H1 (cell line): ENCODE measurements at regions not wholly inside any gene's neighbourhood (a gene's known extent, or its start where the extent isn't known, plus 50 kb on each side); places are given as distances from the start of the nearest gene placed in this dataset.

Experiments
- CTCF ChIA-PET: fragments of 300-600 bp; sonication (Branson Sonifier 250); formaldehyde crosslinking; loops from one replicate; lab custom pipeline; 2021; ENCODE audit not compliant: partially characterized antibody; lab: Charles Lee
- POLR2A ChIA-PET: fragments of 300-600 bp; sonication (Branson Sonifier 250); formaldehyde crosslinking; loops from one replicate; lab custom pipeline; 2021; ENCODE audit warnings: inconsistent platforms; ENCODE audit not compliant: partially characterized antibody; lab: Charles Lee
- DNase-seq, 2 experiments: peaks; one replicate each; pipeline versions ENCODE4 v3.0.0 to v3.0.0-alpha.2; 2010 to 2022; ENCODE audit warnings: low spot score in 2 of 2, low read depth in 1 of 2, mixed read lengths in 1 of 2
- FAIRE-seq: peaks from 2 replicates; lab custom pipeline; 2011; peaks lifted over from hg19 to GRCh38; lab: Jason Lieb, UNC
- H2AFZ ChIP-seq: 2 replicates; pipeline ENCODE4 v1.8.1; 2012; ENCODE audit warnings: low read length, inconsistent platforms
- H2AK5ac ChIP-seq: 2 replicates; pipeline ENCODE4 v1.6.1; 2013; ENCODE audit warnings: low read depth, low read length
- H2BK120ac ChIP-seq: replicated peaks from 2 replicates; pipeline ENCODE3; 2013; ENCODE audit warnings: low read depth, low read length, inconsistent platforms
- H2BK12ac ChIP-seq: 2 replicates; pipeline ENCODE4 v1.6.1; 2013; ENCODE audit warnings: low read depth, low read length
- H2BK15ac ChIP-seq: 2 replicates; pipeline ENCODE4 v1.6.1; 2013; ENCODE audit warnings: low read length
- H2BK20ac ChIP-seq: 2 replicates; pipeline ENCODE4 v1.6.1; 2013; ENCODE audit warnings: low read length
- H2BK5ac ChIP-seq: 2 replicates; pipeline ENCODE4 v1.6.1; 2013; ENCODE audit warnings: low read depth, low read length
- H3K14ac ChIP-seq: 2 replicates; pipeline ENCODE4 v1.6.1; 2013; ENCODE audit warnings: inconsistent platforms; ENCODE audit not compliant: insufficient read length
- H3K18ac ChIP-seq: 2 replicates; pipeline ENCODE4 v1.6.1; 2013; ENCODE audit warnings: low read length; ENCODE audit errors: extremely low read depth
- H3K23ac ChIP-seq: 2 replicates; pipeline ENCODE4 v1.6.1; 2013; ENCODE audit warnings: inconsistent platforms; ENCODE audit not compliant: insufficient read length
- H3K23me2 ChIP-seq: 2 replicates; pipeline ENCODE4 v1.6.1; 2013; ENCODE audit warnings: low read depth, low read length
- H3K27ac ChIP-seq: 2 replicates; pipeline ENCODE4 v1.6.1; 2011; ENCODE audit warnings: low read depth, low read length, inconsistent platforms
- H3K27me3 ChIP-seq, 4 experiments: replicated peaks in 1 of 4; 1 replicate in 1 of 4; 2 replicates in 3 of 4; pipeline versions ENCODE4 v1.6.1 to v1.8.1; 2011 to 2013; ENCODE audit warnings: low read length in 3 of 4, mild to moderate bottlenecking in 3 of 4, inconsistent platforms in 2 of 4, mixed read lengths in 2 of 4, moderate library complexity in 1 of 4; ENCODE audit not compliant: control insufficient read depth in 3 of 4, insufficient read depth in 3 of 4; ENCODE audit errors: extremely low read depth in 1 of 4
- H3K36me3 ChIP-seq, 4 experiments: 2 replicates each; pipeline versions ENCODE4 v1.6.1 to v1.8.1; 2011 to 2013; ENCODE audit warnings: mild to moderate bottlenecking in 4 of 4, low read length in 3 of 4, moderate library complexity in 2 of 4, control low read depth in 1 of 4, inconsistent platforms in 1 of 4; ENCODE audit not compliant: insufficient read depth in 4 of 4, control insufficient read depth in 2 of 4
- H3K4ac ChIP-seq: replicated peaks from 2 replicates; pipeline ENCODE3; 2013; ENCODE audit warnings: low read length, low read depth, mixed read lengths, inconsistent platforms; ENCODE audit not compliant: insufficient read length
- H3K4me1 ChIP-seq, 4 experiments: replicated peaks in 1 of 4; 1 replicate in 1 of 4; 2 replicates in 3 of 4; pipeline versions ENCODE4 v1.6.1 to v1.8.1; 2011 to 2013; ENCODE audit warnings: low read length in 3 of 4, inconsistent platforms in 2 of 4, mixed read lengths in 1 of 4; ENCODE audit not compliant: insufficient read depth in 4 of 4, control insufficient read depth in 3 of 4
- H3K4me2 ChIP-seq, 2 experiments: 2 replicates each; pipeline versions ENCODE4 v1.6.1 to v1.8.1; 2011 to 2013; ENCODE audit warnings: low read depth in 2 of 2, low read length in 2 of 2, control low read depth in 1 of 2, inconsistent platforms in 1 of 2, mild to moderate bottlenecking in 1 of 2; ENCODE audit not compliant: insufficient read depth in 1 of 2
- H3K4me3 ChIP-seq, 4 experiments: fragments of 200-600, 300-600 bp in 1 of 4; sonication (generic), shearing (Covaris generic), sonication (Bioruptor Twin) in 1 of 4; 2 replicates each; pipeline versions ENCODE4 v1.5.1 to v1.8.1; 2011 to 2016; ENCODE audit warnings: low read length in 4 of 4, low read depth in 3 of 4, control low read depth in 2 of 4, inconsistent platforms in 2 of 4, mild to moderate bottlenecking in 2 of 4, mixed read lengths in 1 of 4, moderate library complexity in 1 of 4; ENCODE audit not compliant: insufficient read depth in 2 of 4; ENCODE audit errors: extremely low read depth in 1 of 4
- H3K56ac ChIP-seq: replicated peaks from 2 replicates; pipeline ENCODE3; 2013; ENCODE audit warnings: low read depth, mild to moderate bottlenecking, mixed read lengths, low read length, inconsistent platforms; ENCODE audit not compliant: insufficient read length
- H3K79me1 ChIP-seq: 2 replicates; pipeline ENCODE4 v1.6.1; 2013; ENCODE audit warnings: low read depth, low read length, control low read depth
- H3K79me2 ChIP-seq, 2 experiments: 2 replicates each; pipeline versions ENCODE4 v1.6.1 to v1.8.1; 2012 to 2013; ENCODE audit warnings: low read length in 2 of 2, mild to moderate bottlenecking in 2 of 2, inconsistent platforms in 1 of 2; ENCODE audit not compliant: insufficient read depth in 2 of 2, control insufficient read depth in 1 of 2
- H3K9ac ChIP-seq, 4 experiments: replicated peaks in 1 of 4; 1 replicate in 1 of 4; 2 replicates in 3 of 4; pipeline versions ENCODE4 v1.6.1 to v1.8.1; 2011 to 2013; ENCODE audit warnings: low read depth in 3 of 4, low read length in 3 of 4, control low read depth in 2 of 4, mild to moderate bottlenecking in 2 of 4, moderate library complexity in 2 of 4, inconsistent platforms in 1 of 4; ENCODE audit errors: extremely low read depth in 1 of 4
- H3K9me3 ChIP-seq, 2 experiments: 2 replicates each; pipeline versions ENCODE4 v1.6.1 to v1.8.1; 2012 to 2013; ENCODE audit warnings: mild to moderate bottlenecking in 2 of 2, moderate library complexity in 2 of 2, control low read depth in 1 of 2, inconsistent platforms in 1 of 2, low read depth in 1 of 2, low read length in 1 of 2, mixed read lengths in 1 of 2; ENCODE audit not compliant: insufficient read depth in 2 of 2
- H4K20me1 ChIP-seq, 2 experiments: replicated peaks in 1 of 2; 2 replicates each; pipeline versions ENCODE3 to v1.8.1; 2011 to 2013; ENCODE audit warnings: inconsistent platforms in 2 of 2, low read length in 2 of 2, mild to moderate bottlenecking in 1 of 2; ENCODE audit not compliant: insufficient read depth in 2 of 2, control insufficient read depth in 1 of 2
- H4K5ac ChIP-seq: 2 replicates; pipeline ENCODE4 v1.6.1; 2013; ENCODE audit warnings: low read length, low read depth, mixed read lengths, inconsistent platforms; ENCODE audit not compliant: insufficient read length
- H4K8ac ChIP-seq: 2 replicates; pipeline ENCODE4 v1.8.0; 2013; ENCODE audit warnings: mild to moderate bottlenecking, moderate library complexity, low read length, inconsistent platforms; ENCODE audit not compliant: insufficient read depth; ENCODE audit errors: extremely low read depth
- H4K91ac ChIP-seq: replicated peaks from 2 replicates; pipeline ENCODE3; 2013; ENCODE audit warnings: low read length, mixed read lengths, inconsistent platforms; ENCODE audit not compliant: insufficient read length
- ATF3 ChIP-seq: IDR thresholded peaks from 2 replicates; pipeline ENCODE4 v1.6.1; 2011; ENCODE audit warnings: low read depth, mild to moderate bottlenecking, low read length; ENCODE audit not compliant: insufficient read depth
- CHD2 ChIP-seq: IDR thresholded peaks from 2 replicates; pipeline ENCODE4 v1.6.1; 2012; ENCODE audit warnings: low read length, improper control_type of control experiment
- EGR1 ChIP-seq: IDR thresholded peaks from 2 replicates; pipeline ENCODE4 v1.6.1; 2011; ENCODE audit warnings: low read depth, low read length, borderline replicate concordance
- FOSL1 ChIP-seq: IDR thresholded peaks from 2 replicates; pipeline ENCODE4 v1.6.1; 2011; ENCODE audit warnings: mild to moderate bottlenecking, low read depth, low read length, moderate library complexity; ENCODE audit not compliant: insufficient read depth
- KDM1A ChIP-seq: fragments of 200-600, 300-600 bp; sonication (generic); IDR thresholded peaks from 2 replicates; pipeline ENCODE4 v1.7.1; 2016; ENCODE audit warnings: mild to moderate bottlenecking, low read length, borderline replicate concordance
- SIN3A ChIP-seq, 2 experiments: IDR thresholded peaks in 1 of 2; conservative IDR thresholded peaks in 1 of 2; 2 replicates each; pipeline ENCODE4 v1.6.1; 2011 to 2012; ENCODE audit warnings: low read length in 2 of 2, improper control_type of control experiment in 1 of 2, low read depth in 1 of 2, mild to moderate bottlenecking in 1 of 2
- WGBS, 2 experiments: shearing (Covaris generic) in 1 of 2; methylation state at CpG; one replicate each; pipeline versions ENCODE4 v1.1.6 to v1.1.7; 2013 to 2015; ENCODE audit warnings: low lambda C conversion rate in 2 of 2, mixed read lengths in 2 of 2, inconsistent platforms in 1 of 2, low coverage in 1 of 2, missing lambda C conversion rate in 1 of 2; ENCODE audit not compliant: insufficient replicate concordance in 2 of 2, insufficient coverage in 1 of 2, insufficient read length in 1 of 2; ENCODE audit errors: extremely low coverage in 1 of 2, missing lambda C conversion rate in 1 of 2; 5-methylcytosine and 5-hydroxymethylcytosine counted together
- TF ChIP-seq, protein P1 (sequence below): IDR thresholded peaks from 2 replicates; pipeline ENCODE4 v1.6.1; 2012; ENCODE audit warnings: inconsistent platforms

DNA sequence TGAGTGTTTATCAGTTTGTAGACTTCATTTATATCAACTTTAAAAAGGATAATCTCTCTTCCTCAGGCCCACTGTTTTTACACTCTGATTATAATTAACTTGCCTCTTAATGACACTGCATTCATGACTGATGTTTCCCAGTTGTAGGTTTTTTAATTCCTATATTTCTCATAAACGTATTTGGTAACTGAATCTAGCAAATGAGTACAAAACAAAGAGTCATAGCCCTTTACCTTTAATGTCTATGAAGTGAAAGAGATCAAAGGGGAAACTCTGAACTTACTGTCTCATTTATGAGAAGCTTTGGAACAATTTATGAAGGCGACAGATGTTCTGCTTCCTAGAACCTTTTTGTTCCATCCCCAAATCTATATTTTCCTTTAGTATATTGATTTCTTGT is 56.6 kb upstream of the ABCA1 start:
- Histone ChIP-seq H2BK15ac (no peak overlapping the region), H2BK12ac (no peak overlapping the region), H3K23me2 (0 out of 2 replicates have a peak, but pooled peaks cover 2% of the 10 kb centered on the region), H3K36me3 (no peaks in the 10 kb centered on the region), H2BK120ac (no peak overlapping the region), H3K9ac (no peak overlapping the region), H2AK5ac (no peak overlapping the region), H3K56ac (no peak overlapping the region), H3K27me3 (peaks cover 0 to under 1% (median 0%) of the 10 kb centered on the region in 4 experiments; a peak in 2 of 7 replicates), H3K4ac (no peak overlapping the region), H4K91ac (no peak overlapping the region), H2BK5ac (no peak overlapping the region), H3K79me1 (no peaks in the 10 kb centered on the region), H3K9me3 (no peaks in the 10 kb centered on the region), H4K20me1 (no peaks in the 10 kb centered on the region), H3K79me2 (no peaks in the 10 kb centered on the region), H3K4me1 (no peaks in the 10 kb centered on the region), H3K14ac (no peak overlapping the region), H3K4me2 (no peak overlapping the region), H4K8ac (no peak overlapping the region), H2BK20ac (no peak overlapping the region), H3K27ac (no peak overlapping the region), H4K5ac (no peak overlapping the region), H3K23ac (no peak overlapping the region), H3K4me3 (no peak overlapping the region), H2AFZ (no peak overlapping the region), H3K18ac (no peak overlapping the region)
- FAIRE-seq (no peak), DNase-seq (no peak)
- ChIA-PET POLR2A (interaction anchor here (1.9 kb wide), 1 partner anchor 10 kb away, joined by 7 read pairs; no protein-coding TSS in a partner anchor), CTCF (interaction anchor here (0.8 kb wide), 1 partner anchor 10 kb away, joined by 3 read pairs; no protein-coding TSS in a partner anchor)
- TF ChIP-seq KDM1A = no peak
- TF ChIP-seq FOSL1 = no peak
- TF ChIP-seq ATF3 = no peak
- no peak for TF ChIP-seq SIN3A (conservative IDR thresholded peaks at IDR 0.05 in 1 of 2, IDR thresholded peaks at IDR 0.05 in 1 of 2; ENCODE audit: low read depth in 1 of 2, low read length in 2 of 2)
- no peak for TF ChIP-seq CHD2
- TF ChIP-seq, protein P1, sequence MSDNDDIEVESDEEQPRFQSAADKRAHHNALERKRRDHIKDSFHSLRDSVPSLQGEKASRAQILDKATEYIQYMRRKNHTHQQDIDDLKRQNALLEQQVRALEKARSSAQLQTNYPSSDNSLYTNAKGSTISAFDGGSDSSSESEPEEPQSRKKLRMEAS = no peak
- no peak for TF ChIP-seq EGR1
- WGBS, 2 experiments = 76% methylated on average over 2 of the region's 2 CpGs; no CpG with 5 or more reads in 1 of the 2 experiments
